KG1 (cell line): ENCODE measurements at regions not wholly inside any gene's neighbourhood (a gene's known extent, or its start where the extent isn't known, plus 50 kb on each side); places are given as distances from the start of the nearest gene placed in this dataset.

Experiments
- DNase-seq: peaks from one replicate; lab custom pipeline; 2025; lab: John Stamatoyannopoulos, UW

GRCh38 chr15:70426096-70426821 lies 328.5 kb upstream of the TLE3 start:
- no peak for DNase-seq

DNA sequence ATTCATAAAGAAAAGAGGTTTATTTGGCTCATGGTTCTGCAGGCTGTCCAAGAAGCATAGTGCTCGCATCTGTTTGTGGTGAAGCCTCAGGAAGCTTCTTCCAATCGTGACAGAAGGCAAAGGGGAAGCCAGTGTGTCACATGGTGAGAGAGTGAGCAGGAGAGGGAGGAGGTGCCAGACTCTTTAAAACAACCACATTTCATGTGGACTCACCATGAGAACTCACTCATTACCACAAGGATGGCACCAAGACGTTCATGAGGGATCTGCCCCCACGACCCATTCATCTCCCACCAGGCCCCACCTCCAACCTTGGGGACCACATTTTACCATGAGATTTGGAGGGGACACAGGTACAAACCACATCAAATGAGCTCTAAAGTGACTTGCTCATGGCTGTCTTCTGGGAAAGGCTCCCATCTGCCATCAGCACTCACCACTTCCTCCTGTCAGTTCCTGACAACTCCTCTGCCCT lies 327.3 kb upstream of the TLE3 start:
- DNase-seq, result peak; percentile 26

- no peak for DNase-seq
These were observed 325.6 kb upstream of the TLE3 start for GRCh38 chr15:70423267-70423666.

GRCh38 chr15:70422342-70422741 lies 324.6 kb upstream of the TLE3 start:
- DNase-seq, result no peak

DNA sequence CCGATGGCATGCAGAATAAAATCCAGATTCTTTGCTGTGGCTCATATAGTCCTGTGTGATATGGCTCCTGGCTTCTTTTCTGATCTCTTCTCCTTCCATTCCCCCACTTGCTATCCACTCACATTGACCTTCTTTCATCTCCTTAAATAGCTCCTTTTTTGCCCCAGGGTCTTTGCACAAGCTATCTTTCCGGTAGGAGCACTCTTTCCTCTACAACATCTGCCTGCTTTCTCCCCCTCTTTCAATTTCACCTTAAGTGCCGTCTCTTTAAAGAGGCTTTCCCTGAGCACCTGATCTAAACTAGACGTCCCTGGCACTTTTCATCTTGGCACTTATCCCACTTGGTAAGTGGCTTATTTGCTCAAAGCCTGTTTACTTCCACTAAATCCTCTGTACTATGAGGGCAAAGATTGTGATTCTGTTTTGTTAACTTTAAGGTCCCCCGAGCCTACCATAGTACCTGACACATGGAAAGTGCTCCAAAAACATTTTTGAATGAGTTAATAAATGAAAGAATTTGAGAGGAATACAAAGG lies 323.3 kb upstream of the TLE3 start:
- no peak for DNase-seq

- DNase-seq, result no peak
These were observed 322.6 kb upstream of the TLE3 start for GRCh38 chr15:70420086-70420947.

DNA sequence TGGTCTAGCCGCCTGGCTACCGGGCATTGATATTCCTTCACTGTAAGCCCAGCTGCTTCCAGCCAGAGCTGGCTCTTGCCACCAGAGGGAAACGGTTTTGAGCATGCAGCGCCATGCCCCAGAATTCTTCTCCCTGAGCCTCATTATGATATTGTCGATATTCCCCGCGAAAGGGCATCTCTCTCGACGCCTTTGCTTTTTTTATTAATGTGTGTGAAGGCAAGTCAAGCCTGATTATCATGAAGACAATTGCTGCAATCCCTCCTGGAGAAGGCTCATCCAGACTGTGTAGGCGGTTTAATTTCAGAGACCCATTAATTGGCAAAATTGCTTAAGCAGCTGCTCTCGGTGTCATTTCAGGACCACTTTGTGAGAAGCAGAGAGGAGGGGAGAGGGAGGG lies 321.2 kb upstream of the TLE3 start:
- DNase-seq, result no peak

DNA sequence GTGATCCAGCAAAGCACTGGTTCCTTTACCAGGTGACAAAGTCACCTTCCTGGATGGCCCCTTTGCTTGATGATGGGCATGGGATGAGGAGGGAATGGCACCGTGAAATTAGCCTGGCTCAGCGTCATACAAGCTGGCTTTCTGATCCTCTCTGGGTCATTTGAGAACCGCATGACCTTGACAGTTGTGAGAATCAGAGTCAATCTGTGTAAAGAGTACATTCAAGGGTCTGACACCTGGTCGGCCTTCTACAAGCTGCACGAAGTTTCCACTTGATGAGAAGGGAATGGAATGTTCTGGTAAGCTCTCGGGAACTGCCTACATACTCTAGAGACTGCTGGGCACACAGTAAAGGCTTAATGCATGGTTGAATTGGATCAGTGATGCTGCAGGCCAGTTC lies 319.8 kb upstream of the TLE3 start:
- no peak for DNase-seq

DNA sequence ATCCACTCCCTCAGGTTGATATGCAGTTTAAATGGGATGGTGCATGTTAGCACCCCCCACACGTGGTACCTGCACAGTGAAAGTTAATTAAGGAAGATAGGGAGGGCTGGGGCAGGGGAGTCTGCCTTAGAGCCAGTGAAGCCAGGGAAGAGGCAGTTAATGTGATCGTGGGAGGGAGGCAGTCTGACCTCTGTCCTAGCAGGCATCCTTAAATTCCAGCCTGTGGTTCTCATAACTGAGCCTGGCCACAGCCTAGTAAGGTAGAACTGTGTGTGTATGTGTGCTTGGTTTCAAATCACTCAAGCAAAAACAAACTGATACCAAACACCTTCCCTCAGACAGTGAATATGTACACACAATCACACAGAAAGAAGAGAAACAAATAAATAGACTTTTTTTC lies 319.1 kb upstream of the TLE3 start:
- DNase-seq, result no peak

DNA sequence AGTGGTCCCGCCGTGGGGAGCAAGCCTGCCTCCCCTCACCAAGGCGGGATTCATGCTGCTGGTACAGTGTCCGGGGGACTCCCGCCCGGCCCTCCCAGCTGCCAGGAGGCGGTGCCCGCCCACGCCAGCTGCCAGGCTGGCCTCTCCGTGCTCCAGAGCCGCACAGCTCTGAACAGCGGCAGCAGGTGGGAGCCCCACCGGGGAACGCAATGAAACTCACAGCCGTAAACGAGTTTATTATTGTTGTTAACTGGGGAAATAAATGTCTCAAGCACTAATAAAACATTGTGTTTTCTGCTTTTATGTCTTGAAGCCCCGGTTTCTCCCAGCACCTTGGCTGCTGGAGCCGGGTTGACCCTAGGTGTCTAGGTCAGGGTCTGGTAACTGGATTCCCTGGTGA lies 317.7 kb upstream of the TLE3 start:
- DNase-seq, result no peak

DNA sequence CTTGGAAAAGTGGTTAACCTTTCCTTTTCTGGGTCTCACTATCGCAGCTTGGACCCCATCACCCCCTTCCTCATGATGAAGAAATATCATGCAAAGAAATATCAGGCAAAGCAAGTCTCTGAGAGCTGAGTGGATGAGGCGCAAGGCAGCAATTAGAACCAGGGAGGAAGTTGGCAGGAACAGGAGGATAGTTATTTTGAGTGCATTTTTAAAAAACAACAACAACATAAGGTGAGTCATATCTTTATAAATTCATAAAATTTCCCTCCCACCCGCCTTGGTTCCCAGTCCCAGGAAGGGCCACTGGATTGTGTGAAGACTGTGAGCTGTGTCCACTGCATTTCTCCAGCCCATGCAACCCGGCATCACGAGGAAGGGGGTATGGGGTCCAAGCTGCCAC lies 316.9 kb upstream of the TLE3 start:
- DNase-seq, result no peak

- DNase-seq, result no peak
These were observed 315.1 kb upstream of the TLE3 start for GRCh38 chr15:70412794-70413193.

DNA sequence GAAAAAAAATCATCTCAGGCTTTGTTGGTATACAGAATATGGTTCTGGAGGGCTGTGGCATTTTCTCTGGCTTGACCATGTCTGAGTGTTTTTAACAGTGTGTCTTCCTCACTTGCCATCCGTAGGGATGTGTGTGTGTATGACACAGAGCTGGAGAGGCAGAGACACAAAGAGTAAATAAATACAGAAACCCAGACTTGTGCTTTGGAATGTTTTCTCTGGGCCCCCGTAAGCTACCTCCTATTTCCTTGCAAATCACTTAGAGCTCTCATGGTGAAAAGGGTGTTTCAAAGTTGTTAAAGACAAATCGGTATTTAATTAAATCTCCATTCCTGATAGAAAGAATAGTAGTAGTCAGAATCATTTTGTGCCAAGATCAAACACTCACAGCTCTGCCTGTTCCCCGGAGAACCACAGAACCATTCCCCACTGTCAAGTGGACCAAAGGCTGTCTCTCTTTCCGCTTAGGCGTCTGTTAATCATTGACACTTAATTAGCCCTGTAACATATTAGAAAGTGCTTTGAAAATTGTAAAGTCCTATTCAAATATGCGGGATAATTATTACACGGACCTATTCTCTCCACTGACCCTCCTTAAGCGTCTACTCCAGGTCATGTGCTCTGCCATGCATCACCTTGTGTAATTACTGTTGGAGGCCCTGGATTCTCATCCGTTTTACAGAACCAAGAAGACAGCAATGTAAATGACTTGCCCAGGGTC lies 313.6 kb upstream of the TLE3 start:
- DNase-seq, result no peak

GRCh38 chr15:70410371-70410985 lies 312.8 kb upstream of the TLE3 start:
- no peak for DNase-seq

- DNase-seq, result no peak
These were observed 311.7 kb upstream of the TLE3 start for GRCh38 chr15:70409388-70409787.

- no peak for DNase-seq
These were observed 310.2 kb upstream of the TLE3 start for GRCh38 chr15:70407955-70408354.

DNA sequence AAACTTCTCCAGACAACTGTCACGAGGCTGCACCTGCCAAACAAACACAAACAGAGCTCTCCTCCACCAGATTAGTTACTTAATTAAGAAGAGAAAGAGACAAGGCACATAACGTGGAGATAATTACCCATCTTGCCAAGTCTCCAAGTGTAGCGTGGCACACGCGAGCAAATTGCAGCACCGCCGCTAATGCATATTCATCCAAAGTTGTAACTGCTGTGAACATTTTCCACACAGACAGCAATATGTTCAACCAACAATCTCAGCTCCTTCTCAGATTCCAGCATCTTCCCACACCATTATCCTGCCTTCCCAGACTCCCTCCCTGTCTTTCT lies 309.6 kb upstream of the TLE3 start:
- no peak for DNase-seq

DNA sequence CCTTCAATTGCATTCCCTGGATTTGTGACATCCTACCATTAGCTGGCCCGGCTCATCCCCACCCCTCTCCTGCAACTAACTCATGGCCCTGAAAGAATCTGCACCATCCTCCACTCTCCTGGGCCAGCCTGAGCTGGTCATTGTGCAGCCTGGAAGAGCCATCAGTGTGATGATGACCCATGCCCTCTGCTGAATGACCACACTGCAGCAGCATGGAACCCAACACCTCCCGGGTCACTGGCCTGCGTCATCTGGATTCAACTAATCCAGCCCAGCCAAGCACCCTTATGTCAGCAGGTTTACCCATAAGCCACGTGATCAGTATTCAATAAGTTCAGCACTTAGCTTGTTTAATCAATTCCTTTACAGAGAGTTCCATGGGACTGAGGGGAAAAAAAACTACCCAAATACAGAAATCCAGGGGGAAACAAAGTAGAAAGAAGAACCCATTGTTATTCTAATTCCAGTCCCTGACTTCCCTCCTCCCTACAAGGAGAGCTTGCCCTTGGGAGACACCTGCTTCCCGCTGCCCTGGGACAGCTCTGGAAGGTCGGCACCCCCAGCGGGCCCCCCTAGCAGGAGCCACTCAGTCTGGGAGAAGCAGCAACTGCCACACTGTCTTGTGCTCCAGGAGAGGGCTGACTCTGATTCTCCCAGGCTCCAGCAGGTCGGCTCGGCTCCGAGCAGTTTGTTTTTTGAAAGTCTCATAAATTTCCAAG lies 309.1 kb upstream of the TLE3 start:
- no peak for DNase-seq

GRCh38 chr15:70401709-70402108 lies 304.0 kb upstream of the TLE3 start:
- no peak for DNase-seq

GRCh38 chr15:70400766-70401541 lies 303.2 kb upstream of the TLE3 start:
- DNase-seq, result no peak

GRCh38 chr15:70399204-70399603 lies 301.5 kb upstream of the TLE3 start:
- DNase-seq, result no peak
